ENCODE measurements at regions not wholly inside any gene's neighbourhood (a gene's known extent, or its start where the extent isn't known, plus 50 kb on each side); places are given as distances from the start of the nearest gene placed in this dataset.

GRCh38 chr7:52851547-52851946, 183.9 kb upstream of the POM121L12 start:
- H3K4me3 Mint-ChIP-seq, result no peak overlapping the region
- H3K4me1 Mint-ChIP-seq, result no peaks in the 10 kb centered on the region
- DNase-seq, result no peak
- no peak for ATAC-seq
- CTCF ChIA-PET, result no interaction called here
- H3K9me3 Mint-ChIP-seq (ENCODE audit: low read depth), result peaks cover 2% of the 10 kb centered on the region
- H3K27ac Mint-ChIP-seq, result no peak overlapping the region
- no peaks in the 10 kb centered on the region for H3K36me3 Mint-ChIP-seq
- no peaks in the 10 kb centered on the region for H3K27me3 Mint-ChIP-seq

DNA sequence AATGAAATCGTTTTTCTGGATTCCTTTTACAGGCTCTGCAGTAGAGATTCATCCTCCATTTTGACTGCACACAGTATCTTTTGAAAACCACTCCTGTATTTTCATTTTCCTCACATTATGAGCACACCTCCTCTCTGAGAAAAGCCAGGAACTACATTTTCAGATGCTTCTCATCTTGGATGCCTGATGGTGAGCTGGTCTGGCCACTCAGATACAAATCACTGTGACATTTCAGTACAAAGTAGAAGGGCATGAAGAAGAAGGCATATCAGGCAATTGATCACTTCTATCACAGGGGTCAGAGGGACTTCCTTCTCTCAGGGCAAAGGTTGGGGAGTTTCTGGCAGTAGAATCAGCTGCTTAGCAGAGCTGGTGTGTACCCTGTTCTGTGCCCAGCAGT, 192.0 kb upstream of the POM121L12 start:
- no peak for DNase-seq
- no peaks in the 10 kb centered on the region for H3K27me3 Mint-ChIP-seq
- peaks cover 13% of the 10 kb centered on the region for H3K9me3 Mint-ChIP-seq (ENCODE audit: low read depth)
- no peak overlapping the region for H3K27ac Mint-ChIP-seq
- H3K4me3 Mint-ChIP-seq, result no peak overlapping the region
- CTCF ChIA-PET, result no interaction called here
- no peaks in the 10 kb centered on the region for H3K36me3 Mint-ChIP-seq
- no peaks in the 10 kb centered on the region for H3K4me1 Mint-ChIP-seq
- no peak for ATAC-seq

DNA sequence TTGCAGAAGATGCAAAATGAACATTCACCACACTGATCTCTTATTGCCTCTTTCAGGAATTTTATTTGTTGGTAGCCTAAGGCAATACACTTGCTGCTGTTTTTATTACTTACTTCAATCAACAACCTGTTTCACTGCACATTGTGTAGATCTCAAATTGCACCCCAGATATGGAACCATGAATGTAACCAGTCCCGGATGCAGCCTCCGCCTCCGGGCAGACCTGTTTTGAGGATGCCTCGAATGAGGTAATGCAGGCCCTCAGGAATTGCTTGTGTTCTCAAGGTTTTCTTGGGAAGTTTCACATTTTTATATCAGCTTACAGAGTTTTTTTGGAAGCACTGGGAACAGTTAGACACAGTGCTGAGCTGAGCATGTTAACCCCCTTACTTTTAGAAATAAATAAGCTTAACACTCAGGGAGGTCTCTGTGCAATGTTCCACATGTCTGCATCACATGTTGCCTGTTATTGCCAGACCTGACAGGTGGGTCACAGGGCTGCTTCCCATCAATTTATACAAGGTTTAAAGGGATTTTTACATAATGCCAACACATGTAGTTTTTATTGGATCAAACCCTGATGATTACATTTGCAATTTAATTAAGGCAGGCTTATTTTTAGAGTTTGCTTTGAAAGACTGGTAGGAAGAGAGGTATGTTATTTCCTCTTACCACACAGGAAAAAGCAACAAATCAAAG, 193.1 kb upstream of the POM121L12 start:
- peaks cover 18% of the 10 kb centered on the region for H3K9me3 Mint-ChIP-seq (ENCODE audit: low read depth)
- no peaks in the 10 kb centered on the region for H3K27me3 Mint-ChIP-seq
- no peak for ATAC-seq
- no peak for DNase-seq
- no peaks in the 10 kb centered on the region for H3K36me3 Mint-ChIP-seq
- H3K4me3 Mint-ChIP-seq, result no peak overlapping the region
- CTCF ChIA-PET, result no interaction called here
- no peak overlapping the region for H3K27ac Mint-ChIP-seq
- no peaks in the 10 kb centered on the region for H3K4me1 Mint-ChIP-seq

GRCh38 chr7:52838981-52839411, 196.4 kb upstream of the POM121L12 start:
- Mint-ChIP-seq H3K4me3 (no peak overlapping the region), H3K4me1 (no peaks in the 10 kb centered on the region), H3K36me3 (no peaks in the 10 kb centered on the region), H3K9me3 (ENCODE audit: low read depth) (peaks cover 17% of the 10 kb centered on the region), H3K27ac (no peak overlapping the region), H3K27me3 (no peaks in the 10 kb centered on the region)
- CTCF ChIA-PET, result no interaction called here
- no peak for ATAC-seq
- DNase-seq, result no peak

GRCh38 chr7:52831321-52831720, 204.1 kb upstream of the POM121L12 start:
- no peak overlapping the region for H3K27ac Mint-ChIP-seq
- peaks cover 11% of the 10 kb centered on the region for H3K9me3 Mint-ChIP-seq (ENCODE audit: low read depth)
- ATAC-seq, result no peak
- CTCF ChIA-PET, result no interaction called here
- H3K36me3 Mint-ChIP-seq, result no peaks in the 10 kb centered on the region
- H3K27me3 Mint-ChIP-seq, result no peaks in the 10 kb centered on the region
- no peaks in the 10 kb centered on the region for H3K4me1 Mint-ChIP-seq
- no peak for DNase-seq
- no peak overlapping the region for H3K4me3 Mint-ChIP-seq

GRCh38 chr7:52830801-52831200, 204.6 kb upstream of the POM121L12 start:
- ATAC-seq (no peak), DNase-seq (no peak)
- Mint-ChIP-seq H3K27ac (no peak overlapping the region), H3K36me3 (no peaks in the 10 kb centered on the region), H3K9me3 (ENCODE audit: low read depth) (peaks cover 11% of the 10 kb centered on the region), H3K4me1 (no peaks in the 10 kb centered on the region), H3K27me3 (no peaks in the 10 kb centered on the region), H3K4me3 (no peak overlapping the region)
- CTCF ChIA-PET, result no interaction called here

GRCh38 chr7:52826515-52827265, 208.7 kb upstream of the POM121L12 start:
- no peak for DNase-seq
- no peak for ATAC-seq
- Mint-ChIP-seq H3K27ac (no peak overlapping the region), H3K9me3 (ENCODE audit: low read depth) (peaks cover 21% of the 10 kb centered on the region), H3K4me1 (no peaks in the 10 kb centered on the region), H3K4me3 (no peak overlapping the region), H3K36me3 (no peaks in the 10 kb centered on the region), H3K27me3 (no peaks in the 10 kb centered on the region)
- CTCF ChIA-PET, result no interaction called here

DNA sequence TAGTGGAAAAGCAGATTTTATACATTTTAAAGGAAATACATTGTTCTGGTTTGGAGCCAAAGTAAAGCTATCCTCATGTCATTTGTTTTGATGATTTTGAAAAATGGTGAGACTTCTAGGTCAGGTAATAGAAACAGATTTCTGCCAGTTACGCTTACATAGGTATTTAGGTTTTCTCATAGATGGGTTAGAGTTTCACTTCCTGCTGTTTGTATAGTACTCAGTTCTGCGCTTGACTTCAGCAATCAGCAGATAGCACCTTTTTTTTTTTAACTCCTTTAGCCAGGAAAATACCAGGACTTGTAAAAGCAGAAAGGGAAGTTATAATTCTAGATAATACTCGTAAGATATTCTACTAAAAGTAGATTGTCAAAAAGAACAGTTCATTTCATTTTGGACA, 209.8 kb upstream of the POM121L12 start:
- no peaks in the 10 kb centered on the region for H3K27me3 Mint-ChIP-seq
- no peaks in the 10 kb centered on the region for H3K36me3 Mint-ChIP-seq
- DNase-seq (no peak), ATAC-seq (no peak)
- no peak overlapping the region for H3K4me3 Mint-ChIP-seq
- peaks cover 21% of the 10 kb centered on the region for H3K9me3 Mint-ChIP-seq (ENCODE audit: low read depth)
- no peaks in the 10 kb centered on the region for H3K4me1 Mint-ChIP-seq
- CTCF ChIA-PET, result no interaction called here
- no peak overlapping the region for H3K27ac Mint-ChIP-seq

- CTCF ChIA-PET, result no interaction called here
- H3K36me3 Mint-ChIP-seq, result no peaks in the 10 kb centered on the region
- no peak overlapping the region for H3K4me3 Mint-ChIP-seq
- peaks cover 17% of the 10 kb centered on the region for H3K9me3 Mint-ChIP-seq (ENCODE audit: low read depth)
- ATAC-seq, result no peak
- H3K27me3 Mint-ChIP-seq, result no peaks in the 10 kb centered on the region
- no peak for DNase-seq
- no peak overlapping the region for H3K27ac Mint-ChIP-seq
- no peaks in the 10 kb centered on the region for H3K4me1 Mint-ChIP-seq
Measured at GRCh38 chr7:52811537-52811936, 223.9 kb upstream of the POM121L12 start.

DNA sequence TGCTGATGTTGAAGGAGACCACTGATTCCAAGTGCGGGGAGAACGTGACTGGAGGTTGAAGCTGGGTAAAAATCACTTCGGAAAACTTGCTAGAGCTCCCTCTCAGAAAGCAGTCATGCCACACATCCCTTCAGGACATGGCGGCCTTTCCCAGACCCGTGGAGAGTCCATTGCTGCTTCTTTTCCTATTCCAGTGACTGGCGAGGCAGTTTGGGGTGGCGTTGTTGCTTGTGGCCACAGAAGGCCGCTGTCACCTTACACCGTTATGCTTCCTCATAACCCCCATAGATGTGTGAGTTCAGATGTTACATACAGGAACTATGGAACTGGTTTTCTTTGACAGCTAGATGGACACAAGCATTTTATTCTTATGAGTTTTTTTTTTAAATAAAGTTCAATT, 235.6 kb upstream of the POM121L12 start:
- Mint-ChIP-seq H3K9me3 (ENCODE audit: low read depth) (peaks cover 20% of the 10 kb centered on the region), H3K4me3 (no peak overlapping the region), H3K4me1 (no peaks in the 10 kb centered on the region), H3K27me3 (no peaks in the 10 kb centered on the region), H3K27ac (no peak overlapping the region), H3K36me3 (no peaks in the 10 kb centered on the region)
- ATAC-seq (no peak), DNase-seq (no peak)
- CTCF ChIA-PET, result no interaction called here

DNA sequence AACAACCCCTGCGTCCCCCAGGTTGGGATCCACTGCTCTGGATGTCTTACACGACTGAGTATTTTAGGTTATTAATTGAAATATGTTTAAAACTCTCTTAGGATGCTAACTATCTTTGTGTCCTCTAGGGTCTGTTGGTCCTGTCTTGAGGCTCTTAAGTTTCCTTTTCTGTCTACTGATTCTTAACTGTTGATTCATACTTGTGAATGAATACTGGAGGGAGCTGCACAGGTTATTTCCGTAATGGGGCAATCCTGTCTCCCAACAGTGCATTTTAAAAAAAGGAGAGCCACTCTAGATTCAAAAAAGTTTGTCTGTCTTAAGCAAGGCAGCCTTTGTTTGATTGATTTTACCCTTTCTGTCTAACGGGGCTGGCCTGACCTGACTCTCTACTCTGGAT, 237.6 kb upstream of the POM121L12 start:
- CTCF ChIA-PET, result no interaction called here
- H3K4me3 Mint-ChIP-seq, result no peak overlapping the region

GRCh38 chr7:52794621-52795020, 240.8 kb upstream of the POM121L12 start:
- CTCF ChIA-PET, result no interaction called here
- no peak overlapping the region for H3K4me3 Mint-ChIP-seq
- no peaks in the 10 kb centered on the region for H3K4me1 Mint-ChIP-seq
- H3K27ac Mint-ChIP-seq, result no peak overlapping the region
- ATAC-seq, result no peak
- H3K9me3 Mint-ChIP-seq (ENCODE audit: low read depth), result peaks cover 15% of the 10 kb centered on the region
- no peaks in the 10 kb centered on the region for H3K36me3 Mint-ChIP-seq
- no peaks in the 10 kb centered on the region for H3K27me3 Mint-ChIP-seq
- no peak for DNase-seq

More for the DNA sequence above, 237.6 kb upstream of the POM121L12 start:
- H3K36me3 Mint-ChIP-seq, result no peaks in the 10 kb centered on the region
- no peaks in the 10 kb centered on the region for H3K4me1 Mint-ChIP-seq
- peaks cover 24% of the 10 kb centered on the region for H3K9me3 Mint-ChIP-seq (ENCODE audit: low read depth)
- no peak overlapping the region for H3K27ac Mint-ChIP-seq
- DNase-seq (no peak), ATAC-seq (no peak)
- H3K27me3 Mint-ChIP-seq, result no peaks in the 10 kb centered on the region

GRCh38 chr7:52791176-52791700, 244.2 kb upstream of the POM121L12 start:
- CTCF ChIA-PET, result no interaction called here
- H3K36me3 Mint-ChIP-seq, result no peaks in the 10 kb centered on the region
- no peaks in the 10 kb centered on the region for H3K27me3 Mint-ChIP-seq
- peaks cover 13% of the 10 kb centered on the region for H3K9me3 Mint-ChIP-seq (ENCODE audit: low read depth)
- no peak overlapping the region for H3K27ac Mint-ChIP-seq
- no peaks in the 10 kb centered on the region for H3K4me1 Mint-ChIP-seq
- ATAC-seq (no peak), DNase-seq (no peak)
- no peak overlapping the region for H3K4me3 Mint-ChIP-seq

DNA sequence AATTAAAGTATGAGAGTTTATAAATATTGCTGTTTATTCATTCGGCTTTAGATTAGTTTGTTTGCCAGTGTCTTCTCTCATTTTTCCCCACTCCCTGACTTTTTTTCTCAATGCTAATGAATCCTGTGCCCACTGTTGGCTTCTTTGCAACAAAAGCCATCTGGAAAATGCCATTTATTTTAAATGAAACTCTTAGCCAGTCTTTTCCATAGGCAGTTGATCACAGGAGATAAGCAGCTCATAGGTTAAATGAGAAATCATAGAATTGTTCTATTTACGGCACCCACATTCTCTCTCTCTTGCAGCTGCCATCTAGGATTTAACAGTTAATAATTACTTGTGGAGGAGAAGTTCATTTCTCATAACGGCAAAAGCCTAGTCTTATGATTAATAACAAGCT, 249.3 kb upstream of the POM121L12 start:
- H3K36me3 Mint-ChIP-seq, result no peaks in the 10 kb centered on the region
- no peaks in the 10 kb centered on the region for H3K4me1 Mint-ChIP-seq
- H3K9me3 Mint-ChIP-seq (ENCODE audit: low read depth), result peaks cover 14% of the 10 kb centered on the region
- DNase-seq (no peak), ATAC-seq (no peak)
- H3K27me3 Mint-ChIP-seq, result no peaks in the 10 kb centered on the region
- H3K4me3 Mint-ChIP-seq, result no peak overlapping the region
- no peak overlapping the region for H3K27ac Mint-ChIP-seq
- CTCF ChIA-PET, result no interaction called here

Data from activated CD8-positive, alpha-beta memory T cell treated with anti-CD3 and anti-CD28 coated beads, Interleukin-2, amount 10 ng/mL, durations not matched to agents 7 days and 5 days (primary cell).